CD4-positive, alpha-beta T cell (primary cell): ENCODE measurements at regions not wholly inside any gene's neighbourhood (a gene's known extent, or its start where the extent isn't known, plus 50 kb on each side); places are given as distances from the start of the nearest gene placed in this dataset.

Source experiments
- ATAC-seq: fragments of 200-7000 bp; cut with Tn5 transposase; one replicate; pipeline ENCODE4 v1.10.0; 2022; ENCODE audit warnings: mild to moderate bottlenecking; ENCODE audit not compliant: poor library complexity
- CTCF ChIA-PET: fragments of 350-600 bp; sonication (Branson Sonifier 250); formaldehyde crosslinking; loops from one replicate; lab custom pipeline; 2021; ENCODE audit warnings: antibody characterized with exemption, inconsistent platforms; lab: Charles Lee
- POLR2A ChIA-PET: fragments of 350-600 bp; sonication (Branson Sonifier 250); formaldehyde crosslinking; loops from one replicate; lab custom pipeline; 2021; ENCODE audit warnings: antibody characterized with exemption, inconsistent platforms; lab: Charles Lee
- DNase-seq, 14 experiments: peaks; one replicate each; pipeline ENCODE4 v3.0.0-alpha.2; 2013 to 2020; ENCODE audit warnings: mixed read lengths in 2 of 14
- H3K27ac ChIP-seq, 2 donors: one replicate each; pipeline versions ENCODE4 v1.5.1 to v1.7.0; 2013; ENCODE audit warnings: low read length in 2 of 2, low read depth in 1 of 2, mild to moderate bottlenecking in 1 of 2
- H3K27me3 ChIP-seq, 2 experiments: 1 replicate in 1 of 2; 2 replicates in 1 of 2; pipeline versions ENCODE4 v1.6.1 to v1.7.0; 2013; ENCODE audit warnings: low read length in 2 of 2, control low read depth in 1 of 2, mild to moderate bottlenecking in 1 of 2, moderate library complexity in 1 of 2; ENCODE audit not compliant: insufficient read depth in 2 of 2, control insufficient read depth in 1 of 2
- H3K36me3 ChIP-seq: one replicate; pipeline ENCODE4 v1.6.1; 2013; ENCODE audit warnings: low read length, control low read depth; ENCODE audit not compliant: insufficient read depth
- H3K4me1 ChIP-seq: one replicate; pipeline ENCODE4 v1.6.1; 2013; ENCODE audit warnings: low read length, control low read depth; ENCODE audit not compliant: insufficient read depth
- H3K4me3 ChIP-seq: one replicate; pipeline ENCODE4 v1.5.1; 2013; ENCODE audit warnings: mild to moderate bottlenecking, low read length, moderate library complexity
- H3K9me3 ChIP-seq, 2 experiments: 1 replicate in 1 of 2; 2 replicates in 1 of 2; pipeline versions ENCODE4 v1.6.1 to v1.7.0; 2013; ENCODE audit warnings: low read length in 2 of 2, mild to moderate bottlenecking in 2 of 2, control low read depth in 1 of 2, moderate library complexity in 1 of 2; ENCODE audit not compliant: control insufficient read depth in 1 of 2, insufficient read depth in 1 of 2
- H3K27ac Mint-ChIP-seq: one replicate; pipeline ENCODE4 v1.8.0; 2020; ENCODE audit warnings: mixed read lengths
- H3K27me3 Mint-ChIP-seq: one replicate; pipeline ENCODE4 v1.8.0; 2021; ENCODE audit warnings: mixed read lengths
- H3K36me3 Mint-ChIP-seq: one replicate; pipeline ENCODE4 v1.8.0; 2021; ENCODE audit warnings: low read depth, mixed read lengths
- H3K4me1 Mint-ChIP-seq: one replicate; pipeline ENCODE4 v1.8.0; 2021; ENCODE audit warnings: low read depth, mixed read lengths
- H3K4me3 Mint-ChIP-seq: one replicate; pipeline ENCODE4 v1.8.0; 2020; ENCODE audit warnings: mild to moderate bottlenecking, mixed read lengths
- H3K9me3 Mint-ChIP-seq: one replicate; pipeline ENCODE4 v1.8.0; 2020; ENCODE audit warnings: mixed read lengths
- CTCF ChIP-seq: fragments of 200-600 bp; IDR thresholded peaks from one replicate; pipeline ENCODE4 v1.8.0; 2022; ENCODE audit warnings: antibody characterized with exemption, mild to moderate bottlenecking
- intact Hi-C, 2 experiments: fragments of 100-400 bp; cut with DNase I in 1 of 2; cut with micrococcal nuclease in 1 of 2; formaldehyde crosslinking; loops; one replicate each; pipeline versions ENCODE4 v1.15.1 to v1.9.0; 2023 to 2025; cut with DNase I, micrococcal nuclease

- ATAC-seq (no peak), DNase-seq (no peak)
- no peaks in the 10 kb centered on the region for H3K27me3 ChIP-seq
- H3K4me3 Mint-ChIP-seq: no peak overlapping the region
- H3K36me3 ChIP-seq: no peaks in the 10 kb centered on the region
- H3K36me3 Mint-ChIP-seq: no peaks in the 10 kb centered on the region
- no peaks in the 10 kb centered on the region for H3K9me3 ChIP-seq
- H3K9me3 Mint-ChIP-seq: no peaks in the 10 kb centered on the region
- H3K4me3 ChIP-seq: no peak overlapping the region
- H3K27ac Mint-ChIP-seq: no peak overlapping the region
- no peak for TF ChIP-seq CTCF
- POLR2A ChIA-PET: no interaction called here
- H3K4me1 Mint-ChIP-seq: peaks cover 29% of the 10 kb centered on the region
- H3K27me3 Mint-ChIP-seq: no peaks in the 10 kb centered on the region
- no peaks in the 10 kb centered on the region for H3K4me1 ChIP-seq
- intact Hi-C loops: no loop called here
- CTCF ChIA-PET: no interaction called here
- no peak overlapping the region for H3K27ac ChIP-seq
Measured at GRCh38 chr11:128392259-128392658, 195.1 kb downstream of the ETS1 start.

GRCh38 chr11:128391811-128392210, 195.5 kb downstream of the ETS1 start:
- H3K4me1 ChIP-seq: no peaks in the 10 kb centered on the region
- H3K36me3 Mint-ChIP-seq: no peaks in the 10 kb centered on the region
- no peak for TF ChIP-seq CTCF
- ATAC-seq: no peak
- no peak for DNase-seq
- H3K9me3 Mint-ChIP-seq: no peaks in the 10 kb centered on the region
- POLR2A ChIA-PET: interaction anchor here (0.8 kb wide), 1 partner anchor 68 kb away, joined by 3 read pairs; no protein-coding TSS in a partner anchor
- CTCF ChIA-PET: no interaction called here
- no peaks in the 10 kb centered on the region for H3K36me3 ChIP-seq
- intact Hi-C loops: no loop called here
- H3K4me1 Mint-ChIP-seq: peaks cover 34% of the 10 kb centered on the region
- H3K27me3 Mint-ChIP-seq: no peaks in the 10 kb centered on the region
- no peak overlapping the region for H3K4me3 Mint-ChIP-seq
- H3K9me3 ChIP-seq: no peaks in the 10 kb centered on the region
- no peak overlapping the region for H3K4me3 ChIP-seq
- H3K27me3 ChIP-seq: no peaks in the 10 kb centered on the region
- H3K27ac Mint-ChIP-seq: no peak overlapping the region
- H3K27ac ChIP-seq: no peak overlapping the region

- Histone ChIP-seq H3K9me3 (no peaks in the 10 kb centered on the region), H3K4me1 (no peaks in the 10 kb centered on the region), H3K36me3 (no peaks in the 10 kb centered on the region), H3K27ac (no peak overlapping the region), H3K4me3 (no peak overlapping the region), H3K27me3 (no peaks in the 10 kb centered on the region)
- intact Hi-C loops: no loop called here
- H3K27me3 Mint-ChIP-seq: no peaks in the 10 kb centered on the region
- no peak overlapping the region for H3K4me3 Mint-ChIP-seq
- no peaks in the 10 kb centered on the region for H3K9me3 Mint-ChIP-seq
- H3K36me3 Mint-ChIP-seq: no peaks in the 10 kb centered on the region
- TF ChIP-seq CTCF: no peak
- DNase-seq (no peak), ATAC-seq (no peak)
- H3K4me1 Mint-ChIP-seq: peaks cover 42% of the 10 kb centered on the region
- ChIA-PET CTCF (no interaction called here), POLR2A (no interaction called here)
- no peak overlapping the region for H3K27ac Mint-ChIP-seq
Measured at GRCh38 chr11:128390246-128390645, 197.1 kb downstream of the ETS1 start.
